SK-N-SH (cell line): ENCODE measurements at regions not wholly inside any gene's neighbourhood (a gene's known extent, or its start where the extent isn't known, plus 50 kb on each side); places are given as distances from the start of the nearest gene placed in this dataset.

Experiments
- CTCF ChIA-PET: fragments of 300-600, 350-600 bp; formaldehyde crosslinking; extraction: SDS; loops from one replicate; lab custom pipeline; 2021; lab: Yijun Ruan, JAX
- POLR2A ChIA-PET: fragments of 350-600 bp; sonication (Branson Sonifier 250); formaldehyde crosslinking; extraction: SDS; loops from one replicate; lab custom pipeline; 2020; ENCODE audit warnings: antibody characterized with exemption, inconsistent platforms; lab: Yijun Ruan, JAX
- DNase-seq: peaks from one replicate; pipeline ENCODE4 v3.0.0; 2012
- H2AFZ ChIP-seq: fragments of 200-600 bp; sonication (generic); 2 replicates; pipeline ENCODE4 v1.8.1; 2016; ENCODE audit warnings: antibody characterized with exemption, mild to moderate bottlenecking, low read depth
- H3F3A ChIP-seq: fragments of 200-600 bp; sonication (generic); replicated peaks from 2 replicates; pipeline ENCODE3; 2016; ENCODE audit warnings: antibody characterized with exemption, mild to moderate bottlenecking; ENCODE audit not compliant: insufficient read depth
- H3K27ac ChIP-seq, 2 experiments: fragments of 200-500 bp in 1 of 2; fragments of 200-600 bp in 1 of 2; sonication (Bioruptor generic) in 1 of 2; sonication (generic), shearing (Covaris generic) in 1 of 2; 2 replicates each; pipeline versions ENCODE4 v1.5.1 to v1.6.1; 2014 to 2016; ENCODE audit warnings: low read depth in 2 of 2, inconsistent platforms in 1 of 2, low read length in 1 of 2, mild to moderate bottlenecking in 1 of 2, mixed read lengths in 1 of 2
- H3K27me3 ChIP-seq: fragments of 200-600 bp; sonication (generic), shearing (Covaris generic); 2 replicates; pipeline ENCODE4 v1.6.1; 2016; ENCODE audit warnings: mixed run types; ENCODE audit not compliant: insufficient read depth
- H3K36me3 ChIP-seq, 2 experiments: fragments of 200-500 bp in 1 of 2; fragments of 200-600 bp in 1 of 2; sonication (Bioruptor generic) in 1 of 2; sonication (generic) in 1 of 2; replicated peaks in 1 of 2; 2 replicates each; pipeline versions ENCODE3 to v1.5.1; 2014 to 2016; ENCODE audit warnings: low read length in 1 of 2, mild to moderate bottlenecking in 1 of 2; ENCODE audit not compliant: insufficient read depth in 2 of 2, control insufficient read depth in 1 of 2
- H3K4me1 ChIP-seq, 2 experiments: fragments of 200-500 bp in 1 of 2; fragments of 200-600 bp in 1 of 2; sonication (Bioruptor generic) in 1 of 2; sonication (generic), shearing (Covaris generic) in 1 of 2; 2 replicates each; pipeline versions ENCODE4 v1.5.1 to v1.6.1; 2014 to 2016; ENCODE audit warnings: low read depth in 1 of 2, low read length in 1 of 2, mixed run types in 1 of 2; ENCODE audit not compliant: insufficient read depth in 2 of 2, control insufficient read depth in 1 of 2
- H3K4me2 ChIP-seq: fragments of 200-600 bp; sonication (generic), shearing (Covaris generic); 2 replicates; pipeline ENCODE4 v1.6.1; 2017; ENCODE audit warnings: mixed run types
- H3K4me3 ChIP-seq, 2 experiments: fragments of 200-500 bp in 1 of 2; fragments of 200-600 bp in 1 of 2; sonication (Bioruptor generic) in 1 of 2; sonication (generic), shearing (Covaris generic) in 1 of 2; 2 replicates each; pipeline versions ENCODE4 v1.5.1 to v1.8.1; 2014 to 2016; ENCODE audit warnings: low read depth in 2 of 2, inconsistent platforms in 1 of 2, low read length in 1 of 2, mild to moderate bottlenecking in 1 of 2, mixed read lengths in 1 of 2, moderate library complexity in 1 of 2
- H3K79me2 ChIP-seq: fragments of 200-600 bp; sonication (generic); 2 replicates; pipeline ENCODE4 v1.8.1; 2017; ENCODE audit warnings: mild to moderate bottlenecking; ENCODE audit not compliant: insufficient read depth
- H3K9ac ChIP-seq: fragments of 200-600 bp; sonication (generic); 2 replicates; pipeline ENCODE4 v1.6.1; 2017; ENCODE audit warnings: mixed run types
- H3K9me2 ChIP-seq: fragments of 200-600 bp; sonication (generic); 2 replicates; pipeline ENCODE4 v1.6.1; 2017; ENCODE audit warnings: mixed run types
- H3K9me3 ChIP-seq: fragments of 200-600 bp; sonication (generic); 2 replicates; pipeline ENCODE4 v1.6.1; 2017; ENCODE audit warnings: mixed run types, mild to moderate bottlenecking, moderate library complexity
- H4K20me1 ChIP-seq: fragments of 200-600 bp; sonication (generic); 2 replicates; pipeline ENCODE4 v1.6.1; 2017; ENCODE audit warnings: mild to moderate bottlenecking, mixed run types; ENCODE audit not compliant: insufficient read depth
- EP300 ChIP-seq, 2 experiments: IDR thresholded peaks; 2 replicates each; pipeline versions ENCODE4 v1.4.0 to v1.6.1; 2012; ENCODE audit warnings: borderline replicate concordance in 1 of 2, low read depth in 1 of 2, low read length in 1 of 2
- EZH2phosphoT487 ChIP-seq: fragments of 200-600 bp; sonication (generic); IDR thresholded peaks from 2 replicates; pipeline ENCODE4 v1.6.1; 2017; ENCODE audit warnings: low read depth, mixed run types, mild to moderate bottlenecking, antibody characterized with exemption, moderate library complexity, borderline replicate concordance
- FOSL2 ChIP-seq: IDR thresholded peaks from 2 replicates; pipeline ENCODE4 v1.4.0; 2012; ENCODE audit warnings: low read depth, mild to moderate bottlenecking, moderate library complexity, borderline replicate concordance
- FOXM1 ChIP-seq: IDR thresholded peaks from 2 replicates; pipeline ENCODE4 v1.4.0; 2012; ENCODE audit warnings: low read depth, mild to moderate bottlenecking
- GATA2 ChIP-seq: sonication (generic); formaldehyde crosslinking; IDR thresholded peaks from 2 replicates; pipeline ENCODE4 v1.5.0; 2020; ENCODE audit warnings: mild to moderate bottlenecking, missing genetic modification reagents
- JUND ChIP-seq: IDR thresholded peaks from 2 replicates; pipeline ENCODE4 v1.4.0; 2012
- NFIC ChIP-seq: IDR thresholded peaks from 2 replicates; pipeline ENCODE4 v1.4.0; 2012; ENCODE audit warnings: borderline replicate concordance
- REST ChIP-seq: IDR thresholded peaks from 2 replicates; pipeline ENCODE4 v1.6.1; 2012; ENCODE audit warnings: mild to moderate bottlenecking, low read depth, low read length, moderate library complexity
- RXRA ChIP-seq: IDR thresholded peaks from 2 replicates; pipeline ENCODE4 v1.4.0; 2012; ENCODE audit warnings: low read depth, mild to moderate bottlenecking, borderline replicate concordance
- SIN3A ChIP-seq: IDR thresholded peaks from 2 replicates; pipeline ENCODE4 v1.6.1; 2012; ENCODE audit warnings: low read depth, mild to moderate bottlenecking, low read length, moderate library complexity, borderline replicate concordance
- TAF1 ChIP-seq: IDR thresholded peaks from 2 replicates; pipeline ENCODE4 v1.6.1; 2012; ENCODE audit warnings: low read depth, mild to moderate bottlenecking, low read length, moderate library complexity, borderline replicate concordance
- TEAD4 ChIP-seq: IDR thresholded peaks from 2 replicates; pipeline ENCODE4 v1.4.0; 2012; ENCODE audit warnings: mild to moderate bottlenecking, borderline replicate concordance; ENCODE audit not compliant: insufficient read depth
- WGBS: methylation state at CpG from one replicate; pipeline ENCODE4 v1.1.6; 2017; ENCODE audit warnings: low lambda C conversion rate; 5-methylcytosine and 5-hydroxymethylcytosine counted together
- TF ChIP-seq, protein P1 (sequence below): IDR thresholded peaks from 2 replicates; pipeline ENCODE4; 2012
- TF ChIP-seq, protein P2 (sequence below): fragments of 150-350 bp; IDR thresholded peaks from 2 replicates; pipeline ENCODE4 v1.6.1; 2017; ENCODE audit warnings: antibody characterized with exemption, low read length, low read depth, borderline replicate concordance
- TF ChIP-seq, protein P3 (sequence below): IDR thresholded peaks from 2 replicates; pipeline ENCODE4 v1.4.0; 2012; ENCODE audit warnings: low read depth, borderline replicate concordance
- TF ChIP-seq, protein P4 (sequence below): IDR thresholded peaks from 2 replicates; pipeline ENCODE4 v1.4.0; 2012; ENCODE audit warnings: low read depth, borderline replicate concordance

- no peaks in the 10 kb centered on the region for H3K9me2 ChIP-seq
- ChIA-PET POLR2A (no interaction called here), CTCF (no interaction called here)
- 41% methylated on average over 2 of the region's 2 CpGs for WGBS
- no peak overlapping the region for H2AFZ ChIP-seq
- H3K79me2 ChIP-seq: no peaks in the 10 kb centered on the region
- no peak overlapping the region for H3K4me3 ChIP-seq
- H3K27ac ChIP-seq: no peak overlapping the region
- no peak for DNase-seq
- H3K36me3 ChIP-seq: no peaks in the 10 kb centered on the region
- H3K4me1 ChIP-seq: no peaks in the 10 kb centered on the region
- H3F3A ChIP-seq: no peaks in the 10 kb centered on the region
- no peaks in the 10 kb centered on the region for H3K9me3 ChIP-seq
- H3K9ac ChIP-seq: no peak overlapping the region
- H3K4me2 ChIP-seq: no peak overlapping the region
- H4K20me1 ChIP-seq: no peaks in the 10 kb centered on the region
- H3K27me3 ChIP-seq: no peaks in the 10 kb centered on the region
- TF ChIP-seq REST: no peak
- TF ChIP-seq, protein P1, sequence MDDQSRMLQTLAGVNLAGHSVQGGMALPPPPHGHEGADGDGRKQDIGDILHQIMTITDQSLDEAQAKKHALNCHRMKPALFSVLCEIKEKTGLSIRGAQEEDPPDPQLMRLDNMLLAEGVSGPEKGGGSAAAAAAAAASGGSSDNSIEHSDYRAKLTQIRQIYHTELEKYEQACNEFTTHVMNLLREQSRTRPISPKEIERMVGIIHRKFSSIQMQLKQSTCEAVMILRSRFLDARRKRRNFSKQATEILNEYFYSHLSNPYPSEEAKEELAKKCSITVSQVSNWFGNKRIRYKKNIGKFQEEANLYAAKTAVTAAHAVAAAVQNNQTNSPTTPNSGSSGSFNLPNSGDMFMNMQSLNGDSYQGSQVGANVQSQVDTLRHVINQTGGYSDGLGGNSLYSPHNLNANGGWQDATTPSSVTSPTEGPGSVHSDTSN: no peak
- TF ChIP-seq JUND: no peak
- no peak for TF ChIP-seq EP300 (IDR thresholded peaks at IDR 0.05; ENCODE audit: borderline replicate concordance in 1 of 2, low read depth in 1 of 2, low read length in 1 of 2)
- TF ChIP-seq, protein P2, sequence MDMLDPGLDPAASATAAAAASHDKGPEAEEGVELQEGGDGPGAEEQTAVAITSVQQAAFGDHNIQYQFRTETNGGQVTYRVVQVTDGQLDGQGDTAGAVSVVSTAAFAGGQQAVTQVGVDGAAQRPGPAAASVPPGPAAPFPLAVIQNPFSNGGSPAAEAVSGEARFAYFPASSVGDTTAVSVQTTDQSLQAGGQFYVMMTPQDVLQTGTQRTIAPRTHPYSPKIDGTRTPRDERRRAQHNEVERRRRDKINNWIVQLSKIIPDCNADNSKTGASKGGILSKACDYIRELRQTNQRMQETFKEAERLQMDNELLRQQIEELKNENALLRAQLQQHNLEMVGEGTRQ: no peak
- TF ChIP-seq FOXM1: no peak
- TF ChIP-seq TAF1: no peak
- no peak for TF ChIP-seq RXRA
- TF ChIP-seq SIN3A: no peak
- TF ChIP-seq NFIC: no peak
- TF ChIP-seq FOSL2: no peak
- TF ChIP-seq EZH2phosphoT487: no peak
- TF ChIP-seq, protein P3, sequence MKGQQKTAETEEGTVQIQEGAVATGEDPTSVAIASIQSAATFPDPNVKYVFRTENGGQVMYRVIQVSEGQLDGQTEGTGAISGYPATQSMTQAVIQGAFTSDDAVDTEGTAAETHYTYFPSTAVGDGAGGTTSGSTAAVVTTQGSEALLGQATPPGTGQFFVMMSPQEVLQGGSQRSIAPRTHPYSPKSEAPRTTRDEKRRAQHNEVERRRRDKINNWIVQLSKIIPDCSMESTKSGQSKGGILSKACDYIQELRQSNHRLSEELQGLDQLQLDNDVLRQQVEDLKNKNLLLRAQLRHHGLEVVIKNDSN: no peak
- no peak for TF ChIP-seq GATA2 (CRISPR knock-in tag)
- TF ChIP-seq, protein P4, sequence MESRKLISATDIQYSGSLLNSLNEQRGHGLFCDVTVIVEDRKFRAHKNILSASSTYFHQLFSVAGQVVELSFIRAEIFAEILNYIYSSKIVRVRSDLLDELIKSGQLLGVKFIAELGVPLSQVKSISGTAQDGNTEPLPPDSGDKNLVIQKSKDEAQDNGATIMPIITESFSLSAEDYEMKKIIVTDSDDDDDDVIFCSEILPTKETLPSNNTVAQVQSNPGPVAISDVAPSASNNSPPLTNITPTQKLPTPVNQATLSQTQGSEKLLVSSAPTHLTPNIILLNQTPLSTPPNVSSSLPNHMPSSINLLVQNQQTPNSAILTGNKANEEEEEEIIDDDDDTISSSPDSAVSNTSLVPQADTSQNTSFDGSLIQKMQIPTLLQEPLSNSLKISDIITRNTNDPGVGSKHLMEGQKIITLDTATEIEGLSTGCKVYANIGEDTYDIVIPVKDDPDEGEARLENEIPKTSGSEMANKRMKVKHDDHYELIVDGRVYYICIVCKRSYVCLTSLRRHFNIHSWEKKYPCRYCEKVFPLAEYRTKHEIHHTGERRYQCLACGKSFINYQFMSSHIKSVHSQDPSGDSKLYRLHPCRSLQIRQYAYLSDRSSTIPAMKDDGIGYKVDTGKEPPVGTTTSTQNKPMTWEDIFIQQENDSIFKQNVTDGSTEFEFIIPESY: no peak
- TF ChIP-seq TEAD4: no peak
Measured at GRCh38 chr10:9024210-9024609, 969.7 kb downstream of the GATA3 start.
